ENCODE measurements at regions not wholly inside any gene's neighbourhood (a gene's known extent, or its start where the extent isn't known, plus 50 kb on each side); places are given as distances from the start of the nearest gene placed in this dataset.

GRCh38 chr9:25861421-25861820, 183.2 kb upstream of the TUSC1 start:
- Histone ChIP-seq H3K4me2 (no peak overlapping the region), H3K9ac (no peak overlapping the region), H3K4me1 (ENCODE audit: control insufficient read depth in 1 of 2, insufficient read depth in 2 of 2, low read depth in 1 of 2, low read length in 1 of 2) (peaks cover 0 to 5% of the 10 kb centered on the region in 2 experiments; a peak in 1 of 4 replicates), H2AFZ (ENCODE audit: low read depth) (no peak overlapping the region), H3K27ac (ENCODE audit: low read depth in 2 of 2, low read length in 1 of 2) (no peak overlapping the region), H4K20me1 (ENCODE audit: insufficient read depth) (no peaks in the 10 kb centered on the region), H3K27me3 (ENCODE audit: insufficient read depth) (no peaks in the 10 kb centered on the region), H3F3A (replicated peaks; ENCODE audit: insufficient read depth) (no peaks in the 10 kb centered on the region), H3K36me3 (replicated peaks in 1 of 2; ENCODE audit: control insufficient read depth in 1 of 2, insufficient read depth in 2 of 2, low read length in 1 of 2) (no peaks in the 10 kb centered on the region), H3K79me2 (ENCODE audit: insufficient read depth) (no peaks in the 10 kb centered on the region), H3K9me3 (no peaks in the 10 kb centered on the region), H3K9me2 (no peaks in the 10 kb centered on the region), H3K4me3 (ENCODE audit: low read depth in 2 of 2, low read length in 1 of 2) (no peak overlapping the region)
- no peak for TF ChIP-seq ELF1 (IDR thresholded peaks at IDR 0.05)
- TF ChIP-seq REST (IDR thresholded peaks at IDR 0.05; ENCODE audit: low read depth, low read length) = no peak
- TF ChIP-seq SMC3 (IDR thresholded peaks at IDR 0.05; ENCODE audit: low read depth, low read length) = no peak
- TF ChIP-seq USF1 (IDR thresholded peaks at IDR 0.05; ENCODE audit: borderline replicate concordance, low read depth) = no peak
- CTCF ChIA-PET = interaction anchor here (0.6 kb wide), 1 partner anchor 364 kb away, joined by 3 read pairs; no protein-coding TSS in a partner anchor
- 23% methylated on average over 2 of the region's 2 CpGs for WGBS (ENCODE audit: low lambda C conversion rate)
- POLR2A ChIA-PET = no interaction called here
- no peak for DNase-seq

DNA sequence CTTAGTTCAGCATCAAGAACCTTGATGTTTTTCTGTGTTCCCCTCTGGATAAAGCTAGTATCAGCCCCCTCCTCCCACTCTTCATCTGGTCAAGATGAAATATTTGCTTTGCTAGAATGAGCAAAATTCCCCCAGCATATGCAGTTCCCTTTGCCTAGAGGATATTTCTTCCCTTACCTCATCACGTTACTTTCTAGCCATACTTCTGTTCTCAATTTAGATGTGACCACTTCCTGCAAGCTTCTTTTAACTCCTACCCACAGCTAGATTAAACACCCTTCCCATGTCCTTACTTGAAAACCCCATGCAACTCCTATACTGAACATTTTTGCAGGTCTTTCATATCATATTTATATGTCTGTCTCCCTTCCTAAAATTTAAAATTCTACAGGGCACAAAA, 178.9 kb upstream of the TUSC1 start:
- H3K27ac ChIP-seq (ENCODE audit: low read depth in 2 of 2, low read length in 1 of 2) = no peak overlapping the region
- DNase-seq = no peak
- no peaks in the 10 kb centered on the region for H3K79me2 ChIP-seq (ENCODE audit: insufficient read depth)
- 23% methylated on average over 1 of the region's 1 CpG for WGBS (ENCODE audit: low lambda C conversion rate)
- POLR2A ChIA-PET = no interaction called here
- H3K36me3 ChIP-seq (replicated peaks in 1 of 2; ENCODE audit: control insufficient read depth in 1 of 2, insufficient read depth in 2 of 2, low read length in 1 of 2) = no peaks in the 10 kb centered on the region
- H3K9me2 ChIP-seq = no peaks in the 10 kb centered on the region
- H2AFZ ChIP-seq (ENCODE audit: low read depth) = no peak overlapping the region
- H3F3A ChIP-seq (replicated peaks; ENCODE audit: insufficient read depth) = no peaks in the 10 kb centered on the region
- CTCF ChIA-PET = no interaction called here
- no peak overlapping the region for H3K9ac ChIP-seq
- no peaks in the 10 kb centered on the region for H4K20me1 ChIP-seq (ENCODE audit: insufficient read depth)
- H3K27me3 ChIP-seq (ENCODE audit: insufficient read depth) = no peaks in the 10 kb centered on the region
- TF ChIP-seq YY1 (IDR thresholded peaks at IDR 0.05; ENCODE audit: low read depth) = no peak
- TF ChIP-seq EP300 (IDR thresholded peaks at IDR 0.05; ENCODE audit: borderline replicate concordance in 1 of 2, low read depth in 1 of 2, low read length in 1 of 2) = no peak
- TF ChIP-seq, protein P1, sequence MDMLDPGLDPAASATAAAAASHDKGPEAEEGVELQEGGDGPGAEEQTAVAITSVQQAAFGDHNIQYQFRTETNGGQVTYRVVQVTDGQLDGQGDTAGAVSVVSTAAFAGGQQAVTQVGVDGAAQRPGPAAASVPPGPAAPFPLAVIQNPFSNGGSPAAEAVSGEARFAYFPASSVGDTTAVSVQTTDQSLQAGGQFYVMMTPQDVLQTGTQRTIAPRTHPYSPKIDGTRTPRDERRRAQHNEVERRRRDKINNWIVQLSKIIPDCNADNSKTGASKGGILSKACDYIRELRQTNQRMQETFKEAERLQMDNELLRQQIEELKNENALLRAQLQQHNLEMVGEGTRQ (IDR thresholded peaks at IDR 0.05; ENCODE audit: borderline replicate concordance, low read depth, low read length) = no peak
- no peak for TF ChIP-seq ELF1 (IDR thresholded peaks at IDR 0.05)
- no peak for TF ChIP-seq MXI1 (IDR thresholded peaks at IDR 0.05; ENCODE audit: low read depth, low read length)
- no peak for TF ChIP-seq RFX5 (IDR thresholded peaks at IDR 0.05; ENCODE audit: low read length)
- no peak for TF ChIP-seq TEAD4 (IDR thresholded peaks at IDR 0.05; ENCODE audit: borderline replicate concordance, insufficient read depth)
- no peak for TF ChIP-seq FOXJ3 (CRISPR knock-in tag; IDR thresholded peaks at IDR 0.05)
- TF ChIP-seq FOXM1 (IDR thresholded peaks at IDR 0.05; ENCODE audit: low read depth) = no peak
- TF ChIP-seq, protein P2, sequence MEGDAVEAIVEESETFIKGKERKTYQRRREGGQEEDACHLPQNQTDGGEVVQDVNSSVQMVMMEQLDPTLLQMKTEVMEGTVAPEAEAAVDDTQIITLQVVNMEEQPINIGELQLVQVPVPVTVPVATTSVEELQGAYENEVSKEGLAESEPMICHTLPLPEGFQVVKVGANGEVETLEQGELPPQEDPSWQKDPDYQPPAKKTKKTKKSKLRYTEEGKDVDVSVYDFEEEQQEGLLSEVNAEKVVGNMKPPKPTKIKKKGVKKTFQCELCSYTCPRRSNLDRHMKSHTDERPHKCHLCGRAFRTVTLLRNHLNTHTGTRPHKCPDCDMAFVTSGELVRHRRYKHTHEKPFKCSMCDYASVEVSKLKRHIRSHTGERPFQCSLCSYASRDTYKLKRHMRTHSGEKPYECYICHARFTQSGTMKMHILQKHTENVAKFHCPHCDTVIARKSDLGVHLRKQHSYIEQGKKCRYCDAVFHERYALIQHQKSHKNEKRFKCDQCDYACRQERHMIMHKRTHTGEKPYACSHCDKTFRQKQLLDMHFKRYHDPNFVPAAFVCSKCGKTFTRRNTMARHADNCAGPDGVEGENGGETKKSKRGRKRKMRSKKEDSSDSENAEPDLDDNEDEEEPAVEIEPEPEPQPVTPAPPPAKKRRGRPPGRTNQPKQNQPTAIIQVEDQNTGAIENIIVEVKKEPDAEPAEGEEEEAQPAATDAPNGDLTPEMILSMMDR (IDR thresholded peaks at IDR 0.05) = no peak
- TF ChIP-seq MAX (IDR thresholded peaks at IDR 0.05; ENCODE audit: low read depth) = no peak
- no peak for TF ChIP-seq SIN3A (IDR thresholded peaks at IDR 0.05; ENCODE audit: borderline replicate concordance, low read depth, low read length)
- TF ChIP-seq MEF2A (IDR thresholded peaks at IDR 0.05; ENCODE audit: borderline replicate concordance, low read depth) = no peak
- 0 out of 2 replicates have a peak, but pooled peaks cover 7% of the 10 kb centered on the region for H3K9me3 ChIP-seq
- H3K4me1 ChIP-seq (ENCODE audit: control insufficient read depth in 1 of 2, insufficient read depth in 2 of 2, low read depth in 1 of 2, low read length in 1 of 2) = no peaks in the 10 kb centered on the region
- no peak overlapping the region for H3K4me3 ChIP-seq (ENCODE audit: low read depth in 2 of 2, low read length in 1 of 2)
- no peak overlapping the region for H3K4me2 ChIP-seq

Data from SK-N-SH (cell line).